Osteoblast (primary cell): ENCODE measurements at regions not wholly inside any gene's neighbourhood (a gene's known extent, or its start where the extent isn't known, plus 50 kb on each side); places are given as distances from the start of the nearest gene placed in this dataset.

Source experiments
- DNase-seq: peaks from one replicate; pipeline ENCODE4 v3.0.0; 2011; ENCODE audit warnings: low spot score, mixed read lengths; ENCODE audit not compliant: insufficient read length; ENCODE audit errors: missing footprints
- H2AFZ ChIP-seq: 2 replicates; pipeline ENCODE4 v1.6.0; 2011; ENCODE audit warnings: mild to moderate bottlenecking, low read length
- H3K27ac ChIP-seq: 2 replicates; pipeline ENCODE4 v1.5.1; 2011; ENCODE audit warnings: mild to moderate bottlenecking, low read depth, low read length, moderate library complexity
- H3K27me3 ChIP-seq: 2 replicates; pipeline ENCODE4 v1.6.0; 2012; ENCODE audit warnings: mild to moderate bottlenecking, control low read depth, inconsistent platforms, low read length, moderate library complexity; ENCODE audit not compliant: insufficient read depth
- H3K36me3 ChIP-seq: 2 replicates; pipeline ENCODE4 v1.5.1; 2011; ENCODE audit warnings: mild to moderate bottlenecking, low read length, control low read depth, moderate library complexity; ENCODE audit not compliant: insufficient read depth
- H3K4me1 ChIP-seq: 2 replicates; pipeline ENCODE4 v1.5.1; 2011; ENCODE audit warnings: mild to moderate bottlenecking, low read length, control low read depth, moderate library complexity; ENCODE audit not compliant: insufficient read depth
- H3K4me2 ChIP-seq: 2 replicates; pipeline ENCODE4 v1.6.0; 2011; ENCODE audit warnings: mild to moderate bottlenecking, low read length; ENCODE audit not compliant: insufficient read depth
- H3K4me3 ChIP-seq: fragments of 200-600 bp; sonication (generic); 3 replicates; pipeline ENCODE4 v1.5.1; 2012; ENCODE audit warnings: mild to moderate bottlenecking, low read length, inconsistent platforms; ENCODE audit not compliant: insufficient read depth
- H3K79me2 ChIP-seq: 2 replicates; pipeline ENCODE4 v1.6.0; 2012; ENCODE audit warnings: mild to moderate bottlenecking, low read length, control low read depth, inconsistent platforms; ENCODE audit not compliant: insufficient read depth
- H3K9me3 ChIP-seq: 2 replicates; pipeline ENCODE4 v1.5.1; 2011; ENCODE audit warnings: low read depth, low read length, control low read depth
- H4K20me1 ChIP-seq: 2 replicates; pipeline ENCODE4 v1.6.0; 2012; ENCODE audit warnings: mild to moderate bottlenecking, low read length, control low read depth; ENCODE audit not compliant: insufficient read depth
- CTCF ChIP-seq: IDR thresholded peaks from 2 replicates; pipeline ENCODE4 v1.5.1; 2011; ENCODE audit warnings: mild to moderate bottlenecking, low read depth, low read length, moderate library complexity; ENCODE audit errors: extremely low read depth

GRCh38 chrX:17922303-17922702 lies 61.2 kb upstream of the RAI2 start:
- no peak for DNase-seq
- Histone ChIP-seq H3K27ac (no peak overlapping the region), H3K9me3 (no peaks in the 10 kb centered on the region), H4K20me1 (no peaks in the 10 kb centered on the region), H3K4me2 (no peak overlapping the region), H3K27me3 (no peaks in the 10 kb centered on the region), H3K79me2 (no peaks in the 10 kb centered on the region), H3K4me3 (no peak overlapping the region), H3K4me1 (no peaks in the 10 kb centered on the region), H3K36me3 (no peaks in the 10 kb centered on the region), H2AFZ (no peak overlapping the region)
- TF ChIP-seq CTCF = no peak

- H3K27me3 ChIP-seq = no peaks in the 10 kb centered on the region
- no peak overlapping the region for H2AFZ ChIP-seq
- H3K4me3 ChIP-seq = no peak overlapping the region
- no peaks in the 10 kb centered on the region for H4K20me1 ChIP-seq
- no peak for DNase-seq
- H3K36me3 ChIP-seq = no peaks in the 10 kb centered on the region
- no peaks in the 10 kb centered on the region for H3K9me3 ChIP-seq
- no peak for TF ChIP-seq CTCF
- no peaks in the 10 kb centered on the region for H3K79me2 ChIP-seq
- no peaks in the 10 kb centered on the region for H3K4me1 ChIP-seq
- H3K27ac ChIP-seq = no peak overlapping the region
- no peak overlapping the region for H3K4me2 ChIP-seq
Observed at GRCh38 chrX:17919896-17920446, 58.9 kb upstream of the RAI2 start.

GRCh38 chrX:17917945-17918577 lies 57.0 kb upstream of the RAI2 start:
- H3K27me3 ChIP-seq = no peaks in the 10 kb centered on the region
- H2AFZ ChIP-seq = no peak overlapping the region
- no peak overlapping the region for H3K4me2 ChIP-seq
- H3K4me3 ChIP-seq = no peak overlapping the region
- H3K79me2 ChIP-seq = no peaks in the 10 kb centered on the region
- H3K36me3 ChIP-seq = no peaks in the 10 kb centered on the region
- no peaks in the 10 kb centered on the region for H4K20me1 ChIP-seq
- H3K4me1 ChIP-seq = no peaks in the 10 kb centered on the region
- H3K27ac ChIP-seq = no peak overlapping the region
- no peaks in the 10 kb centered on the region for H3K9me3 ChIP-seq
- TF ChIP-seq CTCF = no peak
- peak; percentile 25 for DNase-seq

GRCh38 chrX:17913801-17914200 lies 52.7 kb upstream of the RAI2 start:
- Histone ChIP-seq H3K27me3 (no peaks in the 10 kb centered on the region), H3K9me3 (no peaks in the 10 kb centered on the region), H2AFZ (no peak overlapping the region), H3K4me1 (no peaks in the 10 kb centered on the region), H3K36me3 (no peaks in the 10 kb centered on the region), H3K4me3 (no peak overlapping the region), H4K20me1 (no peaks in the 10 kb centered on the region), H3K4me2 (no peak overlapping the region), H3K27ac (no peak overlapping the region), H3K79me2 (no peaks in the 10 kb centered on the region)
- TF ChIP-seq CTCF = no peak
- no peak for DNase-seq
